Neural crest cell (in vitro differentiated cells): ENCODE measurements at regions not wholly inside any gene's neighbourhood (a gene's known extent, or its start where the extent isn't known, plus 50 kb on each side); places are given as distances from the start of the nearest gene placed in this dataset.

Experiments
- DNase-seq: peaks from one replicate; pipeline ENCODE4 v3.0.0; 2021; ENCODE audit warnings: low read depth, mixed read lengths, low spot score
- H3K27ac Mint-ChIP-seq: one replicate; pipeline ENCODE4 v1.8.0; 2021; ENCODE audit warnings: mild to moderate bottlenecking, mixed read lengths; ENCODE audit not compliant: unreplicated experiment
- H3K27me3 Mint-ChIP-seq: 2 replicates; pipeline ENCODE4 v1.8.0; 2021; ENCODE audit warnings: low read depth, mild to moderate bottlenecking, mixed read lengths
- H3K36me3 Mint-ChIP-seq: 2 replicates; pipeline ENCODE4 v1.8.0; 2021; ENCODE audit warnings: low read depth, mild to moderate bottlenecking, mixed read lengths
- H3K4me1 Mint-ChIP-seq: 2 replicates; pipeline ENCODE4 v1.8.0; 2021; ENCODE audit warnings: mixed read lengths
- H3K4me3 Mint-ChIP-seq: one replicate; pipeline ENCODE4 v1.8.0; 2021; ENCODE audit warnings: mild to moderate bottlenecking, mixed read lengths
- H3K9me3 Mint-ChIP-seq: 2 replicates; pipeline ENCODE4 v1.8.0; 2021; ENCODE audit warnings: mixed read lengths
- CTCF ChIP-seq: fragments of 200-600 bp; sonication (generic); conservative IDR thresholded peaks from 2 replicates; pipeline ENCODE4 v1.5.0; 2021; ENCODE audit warnings: antibody characterized with exemption, mild to moderate bottlenecking

- H3K9me3 Mint-ChIP-seq, result peaks cover 13% of the 10 kb centered on the region
- H3K4me1 Mint-ChIP-seq, result no peaks in the 10 kb centered on the region
- H3K36me3 Mint-ChIP-seq, result peaks cover 11% of the 10 kb centered on the region
- no peak for DNase-seq
- H3K27ac Mint-ChIP-seq, result no peak overlapping the region
- no peak overlapping the region for H3K4me3 Mint-ChIP-seq
- TF ChIP-seq CTCF, result no peak
- no peaks in the 10 kb centered on the region for H3K27me3 Mint-ChIP-seq
Observed at GRCh38 chr9:80866121-80866520, 823.2 kb downstream of the TLE1 start.

GRCh38 chr9:80843028-80843427 is 846.3 kb downstream of the TLE1 start:
- Mint-ChIP-seq H3K9me3 (no peaks in the 10 kb centered on the region), H3K27ac (no peak overlapping the region), H3K4me3 (no peak overlapping the region), H3K36me3 (no peaks in the 10 kb centered on the region), H3K4me1 (no peaks in the 10 kb centered on the region), H3K27me3 (no peaks in the 10 kb centered on the region)
- TF ChIP-seq CTCF, result no peak
- no peak for DNase-seq

GRCh38 chr9:80842389-80842788 is 847.0 kb downstream of the TLE1 start:
- Mint-ChIP-seq H3K27me3 (no peaks in the 10 kb centered on the region), H3K36me3 (no peaks in the 10 kb centered on the region), H3K4me1 (no peaks in the 10 kb centered on the region), H3K4me3 (no peak overlapping the region), H3K27ac (no peak overlapping the region), H3K9me3 (no peaks in the 10 kb centered on the region)
- DNase-seq, result no peak
- TF ChIP-seq CTCF, result no peak

GRCh38 chr9:80841888-80842287 is 847.5 kb downstream of the TLE1 start:
- H3K4me3 Mint-ChIP-seq, result no peak overlapping the region
- H3K27me3 Mint-ChIP-seq, result no peaks in the 10 kb centered on the region
- TF ChIP-seq CTCF, result no peak
- H3K27ac Mint-ChIP-seq, result no peak overlapping the region
- no peak for DNase-seq
- H3K36me3 Mint-ChIP-seq, result no peaks in the 10 kb centered on the region
- H3K4me1 Mint-ChIP-seq, result no peaks in the 10 kb centered on the region
- H3K9me3 Mint-ChIP-seq, result no peaks in the 10 kb centered on the region

- H3K4me1 Mint-ChIP-seq, result peaks cover 4% of the 10 kb centered on the region
- no peaks in the 10 kb centered on the region for H3K36me3 Mint-ChIP-seq
- H3K27me3 Mint-ChIP-seq, result no peaks in the 10 kb centered on the region
- no peak overlapping the region for H3K4me3 Mint-ChIP-seq
- no peaks in the 10 kb centered on the region for H3K9me3 Mint-ChIP-seq
- TF ChIP-seq CTCF, result no peak
- DNase-seq, result no peak
- no peak overlapping the region for H3K27ac Mint-ChIP-seq
Observed at GRCh38 chr9:80839821-80840675, 849.3 kb downstream of the TLE1 start.
